ENCODE measurements at regions not wholly inside any gene's neighbourhood (a gene's known extent, or its start where the extent isn't known, plus 50 kb on each side); places are given as distances from the start of the nearest gene placed in this dataset.
A peak's percentile ranks its signal among the peaks of the same experiment; 100 is the strongest.

GRCh38 chr13:107906131-107906530 lies 309.2 kb downstream of the LIG4 start:
- DNase-seq, result no peak

GRCh38 chr13:107901996-107902562 lies 313.3 kb downstream of the LIG4 start:
- no peak for DNase-seq

DNA sequence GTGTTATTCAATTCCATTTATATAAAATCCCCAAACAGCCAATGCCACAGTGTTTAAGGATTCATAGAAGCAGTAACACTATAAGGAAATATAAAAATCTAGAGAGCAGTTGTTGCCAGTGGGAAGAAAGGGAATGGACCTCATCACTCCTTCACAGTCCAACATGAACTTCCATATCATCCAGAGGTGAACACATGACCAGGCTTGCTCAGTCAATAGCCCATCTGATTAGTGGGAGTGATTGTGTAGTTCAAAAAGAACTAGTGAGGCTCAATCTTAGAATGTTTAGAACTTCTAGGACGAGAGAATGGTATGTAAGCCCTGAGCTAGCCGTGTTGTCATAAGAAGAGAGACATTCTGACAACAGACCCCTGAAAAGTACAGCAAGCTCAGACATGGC lies 314.1 kb downstream of the LIG4 start:
- no peak for DNase-seq

DNA sequence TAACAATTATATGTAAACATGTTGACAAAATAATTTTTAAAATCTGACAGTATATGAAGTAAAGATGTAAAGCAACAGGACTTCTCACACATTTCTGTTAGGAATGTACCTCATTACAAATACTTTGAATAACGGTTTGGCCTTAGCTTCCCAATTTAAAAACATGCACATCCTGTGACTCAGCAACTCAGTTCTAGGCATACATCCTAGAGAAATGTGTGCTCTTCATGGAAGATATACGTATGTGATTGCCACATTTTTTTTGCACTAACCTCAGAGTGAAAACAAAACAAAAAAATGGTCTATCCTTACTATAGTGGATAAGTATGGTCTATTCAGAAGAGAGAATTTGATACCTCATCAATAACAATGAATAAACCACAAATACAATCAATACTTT lies 314.6 kb downstream of the LIG4 start:
- DNase-seq, result no peak

- DNase-seq, result no peak
Measured at GRCh38 chr13:107886118-107886517, 329.2 kb downstream of the LIG4 start.

DNA sequence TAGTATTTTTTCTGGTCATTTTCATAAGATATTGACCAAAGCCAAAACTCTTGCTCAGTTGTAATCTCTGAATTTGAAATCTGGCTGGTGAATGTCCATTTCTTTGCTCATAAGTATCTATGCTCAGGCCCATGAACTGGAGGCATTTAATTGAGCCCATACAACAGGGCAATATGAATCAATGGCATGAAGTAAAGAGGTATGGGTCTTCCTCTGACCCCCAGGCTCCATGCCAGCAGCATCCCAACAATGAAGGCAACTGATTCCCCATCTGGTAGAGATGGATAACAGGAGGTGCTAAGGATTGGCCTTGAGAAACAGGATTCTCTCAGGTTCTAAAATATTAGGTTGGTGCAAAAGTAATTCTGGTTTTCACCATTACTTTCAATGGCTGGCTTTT lies 330.8 kb downstream of the LIG4 start:
- DNase-seq, result no peak

DNA sequence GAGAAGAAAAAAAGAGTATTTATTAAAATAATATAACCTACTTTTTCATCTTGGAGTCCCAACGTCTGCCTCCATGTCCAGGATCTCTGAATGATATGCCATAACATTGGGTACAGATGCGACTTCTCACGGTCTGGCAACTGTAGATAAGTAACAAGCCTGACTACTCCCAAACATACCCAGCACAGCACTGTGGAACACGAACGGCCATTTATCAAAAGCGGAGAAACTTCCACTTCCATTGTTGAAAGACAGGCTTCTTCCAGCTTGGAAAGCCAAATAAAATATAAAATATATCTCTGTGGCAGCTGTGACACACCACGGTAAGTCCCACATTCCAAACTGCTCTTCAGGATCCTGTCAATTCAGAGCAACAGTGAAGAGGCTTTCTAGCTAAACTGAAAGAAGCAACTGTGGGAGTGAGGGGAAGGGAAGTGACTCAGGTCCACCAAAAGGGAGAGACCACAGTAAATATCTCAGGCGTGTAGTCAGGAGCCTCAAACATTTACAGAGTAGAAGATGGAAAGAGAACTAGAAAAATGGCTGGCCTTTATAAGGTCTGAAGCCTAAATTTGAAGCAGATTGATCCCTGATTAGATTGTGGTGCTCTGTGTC lies 331.7 kb downstream of the LIG4 start:
- no peak for DNase-seq

DNA sequence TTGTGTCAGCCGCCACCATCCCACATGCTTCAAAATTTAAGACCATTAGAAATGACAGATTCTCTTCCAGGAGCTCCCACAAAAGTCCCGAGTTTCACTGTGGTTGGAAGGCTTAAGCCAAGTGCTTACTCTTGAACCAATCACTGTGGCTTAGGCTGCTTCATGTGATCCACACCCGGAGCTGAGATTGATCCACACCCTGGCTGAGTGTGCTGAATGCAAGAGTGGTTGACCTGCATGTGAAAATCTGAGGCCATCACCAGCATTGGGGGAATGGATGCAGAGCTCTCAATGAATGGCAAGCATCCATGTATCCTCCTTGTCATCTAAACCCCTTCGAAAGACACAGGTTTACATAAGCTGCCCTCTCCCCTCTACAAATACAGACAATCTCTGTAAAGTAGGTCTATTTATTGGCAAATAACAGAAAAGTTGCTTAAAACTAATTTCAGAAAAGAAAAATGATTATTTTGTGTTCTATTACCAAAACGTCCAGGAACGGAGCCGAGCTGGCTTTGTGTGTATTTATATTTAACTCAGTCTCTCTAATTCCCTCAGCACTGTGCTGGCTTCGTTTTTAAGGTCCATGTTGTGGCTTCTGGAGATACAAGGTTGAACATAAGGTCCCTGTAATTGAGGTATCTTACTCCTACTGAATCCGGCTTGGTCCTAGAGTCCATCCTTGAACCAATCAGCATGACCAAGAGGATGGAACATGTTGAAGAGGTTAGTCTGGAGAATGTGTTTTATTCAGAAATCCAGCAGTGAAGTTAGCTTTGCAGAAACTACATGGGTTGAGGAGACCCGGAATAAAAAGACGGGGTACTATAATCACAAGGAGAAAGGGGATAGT lies 332.4 kb downstream of the LIG4 start:
- no peak for DNase-seq

DNA sequence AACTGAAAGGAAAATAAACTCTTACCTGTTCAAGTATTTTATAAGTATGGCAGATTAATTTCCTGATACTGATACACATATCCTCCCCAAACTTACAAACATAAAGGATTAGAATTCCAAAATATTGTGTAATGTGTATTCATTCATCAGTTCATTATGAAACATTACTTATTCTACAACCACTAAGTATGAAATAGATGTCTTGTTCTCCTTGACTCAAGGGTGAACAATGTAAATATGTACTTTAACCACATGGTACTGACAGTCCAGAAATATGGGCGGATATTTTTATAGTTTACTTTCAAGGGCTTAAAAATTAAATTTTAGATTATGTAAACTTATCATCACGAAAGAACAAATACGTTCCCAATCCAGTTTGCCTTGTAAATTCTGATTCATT lies 334.0 kb downstream of the LIG4 start:
- DNase-seq, result no peak

DNA sequence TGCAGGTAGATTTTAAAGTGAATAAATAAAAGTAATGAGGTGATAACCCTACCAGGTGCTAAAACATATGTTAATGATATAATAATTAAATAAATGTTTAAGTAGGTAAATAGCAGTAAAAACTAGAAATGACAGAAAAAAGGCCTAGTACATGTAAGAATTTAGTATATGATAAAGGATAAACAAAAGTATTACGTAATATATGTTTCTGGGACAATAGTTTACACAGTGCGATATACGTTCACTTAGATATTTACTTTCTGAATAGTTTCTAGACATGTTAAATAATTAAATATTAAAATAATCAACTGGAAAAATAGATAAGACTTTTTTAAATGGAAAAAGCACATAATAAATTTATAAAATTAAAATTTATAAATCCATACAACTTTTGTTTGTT lies 340.9 kb downstream of the LIG4 start:
- no peak for DNase-seq

GRCh38 chr13:107873926-107874325 lies 341.4 kb downstream of the LIG4 start:
- no peak for DNase-seq

DNA sequence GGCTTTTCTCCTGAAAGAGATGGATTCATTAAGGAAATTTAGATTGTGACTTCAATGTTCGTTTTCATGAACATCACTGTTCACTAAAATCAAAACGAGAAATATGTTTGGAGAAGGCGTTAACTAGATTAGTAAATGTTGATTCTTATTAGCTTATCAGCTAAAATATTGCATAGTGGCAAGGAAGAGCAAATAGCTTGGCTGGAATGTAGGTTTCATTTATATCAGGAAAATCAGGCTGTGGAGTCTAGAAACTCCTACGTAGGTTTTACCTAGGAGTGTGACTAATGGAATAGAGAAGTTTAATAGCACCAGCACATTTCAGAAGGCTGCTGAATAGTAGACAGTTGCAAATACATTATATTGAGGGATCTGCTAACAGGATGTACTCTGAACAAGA lies 344.9 kb downstream of the LIG4 start:
- no peak for DNase-seq

GRCh38 chr13:107867701-107868661 lies 347.4 kb downstream of the LIG4 start:
- DNase-seq, result peak; percentile 17

GRCh38 chr13:107866941-107867623 lies 348.3 kb downstream of the LIG4 start:
- no peak for DNase-seq

- DNase-seq, result peak; percentile 5
Measured at GRCh38 chr13:107866032-107866940, 349.1 kb downstream of the LIG4 start.

- no peak for DNase-seq
Measured at GRCh38 chr13:107865643-107866031, 349.7 kb downstream of the LIG4 start.

DNA sequence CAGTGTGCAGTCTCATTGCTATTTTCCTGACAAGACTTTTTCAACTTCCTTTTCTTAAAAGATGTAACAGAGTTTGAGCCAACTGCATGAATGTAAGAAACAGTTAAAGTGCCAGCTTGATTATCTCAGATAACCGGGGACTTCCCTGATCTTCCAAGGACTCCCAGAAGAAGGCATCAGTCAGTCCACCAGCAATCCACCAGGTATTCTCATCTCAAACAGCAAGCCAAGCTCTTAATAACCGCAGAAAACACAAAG lies 350.1 kb downstream of the LIG4 start:
- DNase-seq, result no peak

DNA sequence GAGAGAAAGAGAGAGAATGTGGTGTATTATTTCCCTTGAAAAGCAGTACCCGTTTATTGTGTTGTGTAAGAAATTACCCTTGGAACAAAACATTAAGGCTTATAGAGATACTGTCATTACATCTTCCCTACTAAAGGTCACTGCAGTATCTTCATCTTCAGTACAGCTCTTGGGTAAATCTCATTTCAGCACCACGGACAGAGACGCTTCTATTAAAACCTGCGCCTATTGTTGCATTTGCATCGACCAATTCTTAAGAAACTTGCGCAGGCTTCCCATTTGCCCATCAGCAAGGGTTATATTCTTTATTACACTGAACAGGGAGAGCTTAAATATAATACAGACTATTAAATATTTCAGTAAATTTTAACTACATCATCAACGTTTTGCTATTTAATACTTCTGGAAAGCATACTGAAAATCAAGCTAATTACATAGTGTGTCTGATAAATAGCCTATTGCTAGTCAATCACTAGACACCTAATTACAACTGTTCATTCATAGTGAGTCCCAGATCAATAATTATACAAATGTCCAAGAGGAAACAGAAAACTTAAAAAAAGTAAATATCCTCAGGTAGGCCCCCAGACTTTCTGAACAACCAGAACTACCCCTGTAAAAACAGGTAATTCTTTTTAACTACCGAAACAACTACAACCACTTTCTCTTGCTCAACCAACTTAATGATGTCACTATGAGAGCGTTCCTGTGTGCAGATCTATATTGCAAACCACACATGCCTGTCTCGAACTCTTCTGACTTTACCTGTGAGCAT lies 350.6 kb downstream of the LIG4 start:
- no peak for DNase-seq

- no peak for DNase-seq
Measured at GRCh38 chr13:107860284-107860683, 355.1 kb downstream of the LIG4 start.

GRCh38 chr13:107854880-107855279 lies 360.5 kb downstream of the LIG4 start:
- no peak for DNase-seq

DNA sequence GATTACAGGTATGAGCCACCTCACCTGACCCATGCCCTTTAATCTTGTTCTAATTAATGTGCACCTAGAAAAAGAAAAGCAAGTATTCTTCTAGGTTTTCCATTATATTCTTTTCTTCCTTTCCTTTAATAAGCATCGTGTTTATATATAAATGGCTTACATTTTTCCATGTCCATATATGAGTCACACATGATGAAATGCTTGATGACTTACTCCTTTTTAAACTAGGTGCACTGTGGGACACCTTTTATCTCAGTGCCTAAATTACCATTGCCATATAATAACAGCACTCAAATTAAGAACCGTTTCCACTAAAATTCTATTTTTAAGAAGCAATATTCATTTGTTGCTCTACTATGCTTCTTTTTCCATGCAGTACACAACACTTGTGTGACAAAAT lies 363.3 kb downstream of the LIG4 start:
- no peak for DNase-seq
